HepG2 (cell line): ENCODE measurements at regions not wholly inside any gene's neighbourhood (a gene's known extent, or its start where the extent isn't known, plus 50 kb on each side); places are given as distances from the start of the nearest gene placed in this dataset.
A peak's percentile ranks its signal among the peaks of the same experiment; 100 is the strongest.

ENCODE experiments used
- ATAC-seq: fragments of 200-7000 bp; cut with Tn5 transposase; 3 replicates; pipeline ENCODE4 v1.9.1; 2020; ENCODE audit warnings: mild to moderate bottlenecking, moderate library complexity
- BruUV-seq: library from RNA; stranded (reverse); fragments of 400-500 nt; replicated peaks from 2 replicates; lab custom pipeline; 2021; lab: Mats Ljungman, UMichigan
- CTCF ChIA-PET: fragments of 300-600 bp; formaldehyde crosslinking; extraction: SDS; loops from one replicate; lab custom pipeline; 2021; ENCODE audit warnings: low total read pairs, inconsistent platforms, low intra/inter-chr PET ratio; lab: Yijun Ruan, JAX
- POLR2A ChIA-PET: fragments of 350-600 bp; sonication (Branson Sonifier 250); formaldehyde crosslinking; loops from one replicate; lab custom pipeline; 2020; ENCODE audit warnings: antibody characterized with exemption, inconsistent platforms; lab: Yijun Ruan, JAX
- DNase-seq: peaks from one replicate; pipeline ENCODE4 v3.0.0-alpha.2; 2015; ENCODE audit warnings: low spot score
- FAIRE-seq: peaks from 3 replicates; lab custom pipeline; 2011; peaks lifted over from hg19 to GRCh38; lab: Jason Lieb, UNC
- H2AFZ ChIP-seq: one replicate; pipeline ENCODE4 v1.6.1; 2011; ENCODE audit warnings: low read length, inconsistent platforms
- H3K27ac ChIP-seq: fragments of 300-600 bp; 3 replicates; pipeline ENCODE4 v1.8.0; 2011; ENCODE audit warnings: mixed run types, mild to moderate bottlenecking, mixed read lengths, low read length, inconsistent platforms; ENCODE audit not compliant: insufficient read depth; ENCODE audit errors: extremely low read length
- H3K27me3 ChIP-seq, 2 experiments: fragments of 200-600 bp in 1 of 2; 2 replicates in 1 of 2; 3 replicates in 1 of 2; pipeline versions ENCODE4 v1.6.0 to v1.8.0; 2011; ENCODE audit warnings: low read length in 2 of 2, mild to moderate bottlenecking in 2 of 2, moderate library complexity in 2 of 2, inconsistent platforms in 1 of 2; ENCODE audit not compliant: insufficient read depth in 2 of 2, control insufficient read depth in 1 of 2
- H3K36me3 ChIP-seq, 2 experiments: fragments of 200-600 bp in 1 of 2; replicated peaks in 1 of 2; 2 replicates in 1 of 2; 3 replicates in 1 of 2; pipeline versions ENCODE4 v1.5.1 to v1.8.0; 2011; ENCODE audit warnings: low read length in 2 of 2, inconsistent platforms in 1 of 2; ENCODE audit not compliant: insufficient read depth in 2 of 2, control insufficient read depth in 1 of 2
- H3K4me1 ChIP-seq: 2 replicates; pipeline ENCODE4 v1.5.1; 2012; ENCODE audit warnings: low read length, inconsistent platforms; ENCODE audit not compliant: insufficient read depth
- H3K4me2 ChIP-seq: 2 replicates; pipeline ENCODE4 v1.6.0; 2011; ENCODE audit warnings: low read depth, low read length, inconsistent platforms
- H3K4me3 ChIP-seq, 3 experiments: fragments of 200-600 bp in 1 of 3; sonication (generic), shearing (Covaris generic) in 1 of 3; replicated peaks in 1 of 3; 2 replicates each; pipeline ENCODE4 v1.5.1; 2011 to 2016; ENCODE audit warnings: low read length in 3 of 3, inconsistent platforms in 2 of 3, low read depth in 2 of 3, mild to moderate bottlenecking in 2 of 3, control low read depth in 1 of 3, mixed read lengths in 1 of 3; ENCODE audit not compliant: insufficient read depth in 1 of 3
- H3K79me2 ChIP-seq: one replicate; pipeline ENCODE4 v1.6.1; 2011; ENCODE audit warnings: low read length, inconsistent platforms; ENCODE audit not compliant: insufficient read depth
- H3K9ac ChIP-seq: 2 replicates; pipeline ENCODE4 v1.6.0; 2011; ENCODE audit warnings: mild to moderate bottlenecking, low read depth, low read length, inconsistent platforms; ENCODE audit not compliant: insufficient read depth
- H3K9me3 ChIP-seq: 2 replicates; pipeline ENCODE4 v1.5.1; 2012; ENCODE audit warnings: mild to moderate bottlenecking, low read length
- H4K20me1 ChIP-seq: 2 replicates; pipeline ENCODE4 v1.6.0; 2011; ENCODE audit warnings: inconsistent platforms, mild to moderate bottlenecking, low read length, moderate library complexity; ENCODE audit not compliant: insufficient read depth
- CREM ChIP-seq, 2 experiments: sonication (generic) in 1 of 2; formaldehyde crosslinking in 1 of 2; IDR thresholded peaks; 2 replicates each; pipeline versions ENCODE4 v1.4.0 to v1.6.1; 2016 to 2020; ENCODE audit warnings: antibody characterized with exemption in 1 of 2, mild to moderate bottlenecking in 1 of 2, missing genetic modification reagents in 1 of 2
- FOSL2 ChIP-seq: sonication (generic); formaldehyde crosslinking; IDR thresholded peaks from 2 replicates; pipeline ENCODE4 v1.4.0; 2020; ENCODE audit warnings: missing genetic modification reagents
- MAFK ChIP-seq, 2 experiments: IDR thresholded peaks in 1 of 2; conservative IDR thresholded peaks in 1 of 2; 2 replicates each; pipeline ENCODE4 v1.6.1; 2011; ENCODE audit warnings: improper control_type of control experiment in 2 of 2, low read length in 2 of 2
- RXRB ChIP-seq: IDR thresholded peaks from 2 replicates; pipeline ENCODE4 v1.6.1; 2016; ENCODE audit warnings: borderline replicate concordance, missing genetic modification reagents, missing compliant biosample characterization
- TOPORS ChIP-seq: sonication (generic); formaldehyde crosslinking; IDR thresholded peaks from 2 replicates; pipeline ENCODE4 v1.8.0; 2023; ENCODE audit warnings: mild to moderate bottlenecking, missing genetic modification reagents
- TSC22D2 ChIP-seq: sonication (generic); formaldehyde crosslinking; IDR thresholded peaks from 2 replicates; pipeline ENCODE4 v1.5.1; 2020; ENCODE audit warnings: missing genetic modification reagents, mild to moderate bottlenecking, borderline replicate concordance
- ZNF552 ChIP-seq: sonication (generic); formaldehyde crosslinking; IDR thresholded peaks from 2 replicates; pipeline ENCODE4 v1.9.0; 2022; ENCODE audit warnings: missing genetic modification reagents, mild to moderate bottlenecking, borderline replicate concordance
- ZNF564 ChIP-seq: sonication (generic); formaldehyde crosslinking; IDR thresholded peaks from 2 replicates; pipeline ENCODE4 v1.8.1; 2023; ENCODE audit warnings: mild to moderate bottlenecking, missing genetic modification reagents
- ZNF652 ChIP-seq: IDR thresholded peaks from 2 replicates; pipeline ENCODE4 v1.6.1; 2016; ENCODE audit warnings: low read depth, borderline replicate concordance
- WGBS: methylation state at CpG from one replicate; pipeline ENCODE4 v1.1.6; 2017; ENCODE audit warnings: low lambda C conversion rate; 5-methylcytosine and 5-hydroxymethylcytosine counted together
- in situ Hi-C: cut with HindIII; loops from 2 replicates; pipeline ENCODE4 v1.10.0; 2017; ENCODE audit warnings: low pct_unique_long_range_greater_than_20kb; ENCODE audit not compliant: extremely low pct_ligation_motif_present
- intact Hi-C: fragments of 100-400 bp; cut with micrococcal nuclease; formaldehyde crosslinking; loops from one replicate; pipeline ENCODE4 v1.10.0; 2022; ENCODE audit not compliant: unreplicated experiment
- TF ChIP-seq, protein P1 (sequence below): sonication (generic); formaldehyde crosslinking; IDR thresholded peaks from 2 replicates; pipeline ENCODE4 v1.4.0; 2020; ENCODE audit warnings: mild to moderate bottlenecking, missing genetic modification reagents, borderline replicate concordance

DNA sequence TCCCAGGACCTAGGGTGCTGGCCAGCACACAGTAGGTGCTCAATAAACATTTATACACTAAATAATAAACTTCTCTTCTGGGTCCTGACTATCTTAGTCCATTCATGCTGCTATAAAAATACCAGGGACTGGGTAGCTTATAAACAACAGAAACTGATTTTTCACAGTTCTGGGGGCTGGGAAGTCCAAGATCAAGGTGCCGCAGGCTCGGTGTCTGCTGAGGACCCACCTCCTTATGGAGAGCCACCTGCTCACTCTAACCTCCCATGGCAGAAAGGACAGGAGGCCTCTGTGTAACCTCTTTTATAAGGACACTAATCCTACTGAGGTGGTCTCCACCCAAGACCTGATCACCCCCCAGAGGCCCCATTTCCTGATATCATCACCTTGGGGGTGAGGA lies 114.4 kb upstream of the IQSEC1 start:
- no peak overlapping the region for H2AFZ ChIP-seq
- POLR2A ChIA-PET, result no interaction called here
- TF ChIP-seq RXRB (CRISPR knock-in tag) (no peak), ZNF564 (CRISPR knock-in tag) (peak; percentile 96)
- no peaks in the 10 kb centered on the region for H3K36me3 ChIP-seq
- H3K27ac ChIP-seq, result no peak overlapping the region
- CTCF ChIA-PET, result no interaction called here
- no TSS peak for BruUV-seq
- H4K20me1 ChIP-seq, result peaks cover 5% of the 10 kb centered on the region; the same call in 1 of the 2 replicates
- in situ Hi-C loops (no loop called here), intact Hi-C loops (no loop called here)
- DNase-seq (no peak), FAIRE-seq (no peak), ATAC-seq (no peak)
- no peak overlapping the region for H3K4me2 ChIP-seq
- H3K9me3 ChIP-seq, result no peaks in the 10 kb centered on the region
- peaks cover 4% of the 10 kb centered on the region for H3K79me2 ChIP-seq
- 90% methylated on average over 2 of the region's 2 CpGs for WGBS
- no peak overlapping the region for H3K4me3 ChIP-seq
- H3K27me3 ChIP-seq, result no peaks in the 10 kb centered on the region
- peaks cover 42% of the 10 kb centered on the region for H3K4me1 ChIP-seq
- H3K9ac ChIP-seq, result no peak overlapping the region

DNA sequence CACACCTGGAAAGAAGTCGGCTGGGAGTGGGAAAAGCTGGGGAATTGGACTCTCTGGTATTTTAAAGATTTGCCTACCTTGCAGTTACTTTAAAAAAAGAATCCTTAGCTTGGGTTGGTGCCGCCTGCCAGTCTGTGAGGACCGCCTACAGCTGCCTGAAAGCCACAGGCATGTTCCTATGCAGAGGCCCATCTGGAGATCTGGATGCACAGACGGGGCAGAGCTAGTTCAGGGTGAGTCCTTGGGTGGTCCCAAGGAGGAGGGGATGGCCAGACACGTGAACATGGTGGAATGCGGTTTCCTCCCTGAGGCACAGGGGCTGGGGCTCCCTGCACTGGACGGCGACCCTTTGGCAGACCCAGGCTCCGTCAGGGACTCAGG lies 113.2 kb upstream of the IQSEC1 start:
- POLR2A ChIA-PET, result no interaction called here
- FAIRE-seq, result no peak
- BruUV-seq, result no TSS peak
- TF ChIP-seq TSC22D2 (CRISPR knock-in tag) (no peak), CREM (IDR thresholded peaks at IDR 0.05) (no peak), CREM (CRISPR knock-in tag; IDR thresholded peaks at IDR 0.05) (no peak), FOSL2 (CRISPR knock-in tag) (no peak), ZNF552 (no peak), TOPORS (CRISPR knock-in tag) (no peak), MAFK (conservative IDR thresholded peaks at IDR 0.05 in 1 of 2, IDR thresholded peaks at IDR 0.05 in 1 of 2; ENCODE audit: low read length in 2 of 2) (peak in 1 of 2 experiments; percentile 51; a peak in 2 of 4 replicates), ZNF652 (CRISPR knock-in tag) (no peak)
- TF ChIP-seq, protein P1, sequence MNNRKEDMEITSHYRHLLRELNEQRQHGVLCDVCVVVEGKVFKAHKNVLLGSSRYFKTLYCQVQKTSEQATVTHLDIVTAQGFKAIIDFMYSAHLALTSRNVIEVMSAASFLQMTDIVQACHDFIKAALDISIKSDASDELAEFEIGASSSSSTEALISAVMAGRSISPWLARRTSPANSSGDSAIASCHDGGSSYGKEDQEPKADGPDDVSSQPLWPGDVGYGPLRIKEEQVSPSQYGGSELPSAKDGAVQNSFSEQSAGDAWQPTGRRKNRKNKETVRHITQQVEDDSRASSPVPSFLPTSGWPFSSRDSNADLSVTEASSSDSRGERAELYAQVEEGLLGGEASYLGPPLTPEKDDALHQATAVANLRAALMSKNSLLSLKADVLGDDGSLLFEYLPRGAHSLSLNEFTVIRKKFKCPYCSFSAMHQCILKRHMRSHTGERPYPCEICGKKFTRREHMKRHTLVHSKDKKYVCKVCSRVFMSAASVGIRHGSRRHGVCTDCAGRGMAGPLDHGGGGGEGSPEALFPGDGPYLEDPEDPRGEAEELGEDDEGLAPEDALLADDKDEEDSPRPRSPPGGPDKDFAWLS (CRISPR knock-in tag), result no peak

More for the DNA sequence above, 113.2 kb upstream of the IQSEC1 start:
- intact Hi-C loops, result no loop called here
- H3K27ac ChIP-seq, result no peak overlapping the region
- H3K4me1 ChIP-seq, result peaks cover 37% of the 10 kb centered on the region
- H3K9ac ChIP-seq, result no peak overlapping the region
- no peak overlapping the region for H2AFZ ChIP-seq
- 93% methylated on average over 9 of the region's 9 CpGs for WGBS
- no peaks in the 10 kb centered on the region for H3K9me3 ChIP-seq
- no peak overlapping the region for H3K4me2 ChIP-seq
- peaks cover 4% of the 10 kb centered on the region for H3K79me2 ChIP-seq
- H3K4me3 ChIP-seq, result no peak overlapping the region
- peaks cover 5% of the 10 kb centered on the region; the same call in 1 of the 2 replicates for H4K20me1 ChIP-seq
- DNase-seq (no peak), ATAC-seq (no peak)
- no peaks in the 10 kb centered on the region for H3K27me3 ChIP-seq
- no peaks in the 10 kb centered on the region for H3K36me3 ChIP-seq
- in situ Hi-C loops, result no loop called here
- CTCF ChIA-PET, result no interaction called here
